ENCODE measurements at regions not wholly inside any gene's neighbourhood (a gene's known extent, or its start where the extent isn't known, plus 50 kb on each side); places are given as distances from the start of the nearest gene placed in this dataset.

GRCh38 chr18:2302628-2303516 lies 268.4 kb downstream of the METTL4 start:
- Histone ChIP-seq H3K36me3 (ENCODE audit: insufficient read depth, low read length) (no peaks in the 10 kb centered on the region), H3K4me2 (ENCODE audit: insufficient read depth, low read length) (no peak overlapping the region), H4K20me1 (ENCODE audit: insufficient read depth, low read length) (no peaks in the 10 kb centered on the region), H3K4me1 (ENCODE audit: insufficient read depth, low read length) (no peaks in the 10 kb centered on the region), H3K9me3 (ENCODE audit: insufficient read depth, low read length, severe bottlenecking) (no peaks in the 10 kb centered on the region), H3K27ac (ENCODE audit: low read length) (no peak overlapping the region), H3K9ac (ENCODE audit: low read depth, low read length) (no peak overlapping the region), H3K27me3 (ENCODE audit: insufficient read depth, low read length, poor library complexity) (no peaks in the 10 kb centered on the region), H3K79me2 (ENCODE audit: insufficient read depth, low read length) (no peaks in the 10 kb centered on the region), H2AFZ (ENCODE audit: low read depth, low read length) (no peak overlapping the region), H3K4me3 (ENCODE audit: low read depth in 1 of 2, low read length in 2 of 2) (no peak overlapping the region)
- no peak for ATAC-seq (ENCODE audit: insufficient read depth, low read depth)
- no peak for TF ChIP-seq CTCF (IDR thresholded peaks at IDR 0.05; ENCODE audit: borderline replicate concordance, extremely low read depth, low read length, poor library complexity, severe bottlenecking)
- DNase-seq: no peak

GRCh38 chr18:2303517-2304238 lies 267.6 kb downstream of the METTL4 start:
- Histone ChIP-seq H3K9ac (ENCODE audit: low read depth, low read length) (no peak overlapping the region), H3K4me1 (ENCODE audit: insufficient read depth, low read length) (no peaks in the 10 kb centered on the region), H3K27ac (ENCODE audit: low read length) (no peak overlapping the region), H4K20me1 (ENCODE audit: insufficient read depth, low read length) (no peaks in the 10 kb centered on the region), H3K79me2 (ENCODE audit: insufficient read depth, low read length) (no peaks in the 10 kb centered on the region), H3K4me3 (ENCODE audit: low read depth in 1 of 2, low read length in 2 of 2) (no peak overlapping the region), H3K4me2 (ENCODE audit: insufficient read depth, low read length) (no peak overlapping the region), H3K9me3 (ENCODE audit: insufficient read depth, low read length, severe bottlenecking) (no peaks in the 10 kb centered on the region), H2AFZ (ENCODE audit: low read depth, low read length) (no peak overlapping the region), H3K27me3 (ENCODE audit: insufficient read depth, low read length, poor library complexity) (no peaks in the 10 kb centered on the region), H3K36me3 (ENCODE audit: insufficient read depth, low read length) (no peaks in the 10 kb centered on the region)
- TF ChIP-seq CTCF (IDR thresholded peaks at IDR 0.05; ENCODE audit: borderline replicate concordance, extremely low read depth, low read length, poor library complexity, severe bottlenecking) (no peak), EZH2 (IDR thresholded peaks at IDR 0.05; ENCODE audit: borderline replicate concordance, low read depth, low read length, severe bottlenecking) (no peak)
- ATAC-seq (ENCODE audit: insufficient read depth, low read depth): no peak
- DNase-seq: no peak

GRCh38 chr18:2304378-2305175 lies 266.7 kb downstream of the METTL4 start:
- TF ChIP-seq EZH2 (IDR thresholded peaks at IDR 0.05; ENCODE audit: borderline replicate concordance, low read depth, low read length, severe bottlenecking) (no peak), CTCF (IDR thresholded peaks at IDR 0.05; ENCODE audit: borderline replicate concordance, extremely low read depth, low read length, poor library complexity, severe bottlenecking) (no peak)
- no peaks in the 10 kb centered on the region for H3K79me2 ChIP-seq (ENCODE audit: insufficient read depth, low read length)
- no peak overlapping the region for H2AFZ ChIP-seq (ENCODE audit: low read depth, low read length)
- H4K20me1 ChIP-seq (ENCODE audit: insufficient read depth, low read length): no peaks in the 10 kb centered on the region
- ATAC-seq (ENCODE audit: insufficient read depth, low read depth) (no peak), DNase-seq (no peak)
- no peak overlapping the region for H3K27ac ChIP-seq (ENCODE audit: low read length)
- H3K4me3 ChIP-seq (ENCODE audit: low read depth in 1 of 2, low read length in 2 of 2): no peak overlapping the region
- H3K4me1 ChIP-seq (ENCODE audit: insufficient read depth, low read length): no peaks in the 10 kb centered on the region
- no peaks in the 10 kb centered on the region for H3K36me3 ChIP-seq (ENCODE audit: insufficient read depth, low read length)
- H3K27me3 ChIP-seq (ENCODE audit: insufficient read depth, low read length, poor library complexity): no peaks in the 10 kb centered on the region
- H3K9ac ChIP-seq (ENCODE audit: low read depth, low read length): no peak overlapping the region
- no peak overlapping the region for H3K4me2 ChIP-seq (ENCODE audit: insufficient read depth, low read length)
- no peaks in the 10 kb centered on the region for H3K9me3 ChIP-seq (ENCODE audit: insufficient read depth, low read length, severe bottlenecking)

Measured in DND-41 (cell line).